K562 (cell line): ENCODE measurements at regions not wholly inside any gene's neighbourhood (a gene's known extent, or its start where the extent isn't known, plus 50 kb on each side); places are given as distances from the start of the nearest gene placed in this dataset. TPM values are rescaled to one million over a fixed set of nuclear protein-coding genes. Genes with fewer than 3 reads are reported as not detected.

Source experiments
- DNMT1 ChIP-seq: fragments of 450-650 bp; IDR thresholded peaks from 2 replicates; pipeline ENCODE4 v1.6.1; 2016; ENCODE audit warnings: antibody characterized with exemption, mild to moderate bottlenecking
- GATA2 ChIP-seq: sonication (generic); formaldehyde crosslinking; IDR thresholded peaks from 2 replicates; pipeline ENCODE4 v1.4.0; 2020; ENCODE audit warnings: mild to moderate bottlenecking, missing genetic modification reagents
- IFI16 ChIP-seq: fragments of 250-450 bp; sonication (Bioruptor Pico); IDR thresholded peaks from 2 replicates; pipeline ENCODE4 v2.1.2; 2022; ENCODE audit warnings: mild to moderate bottlenecking, inconsistent platforms
- SLC30A9 ChIP-seq: fragments of 250-450 bp; sonication (Bioruptor Pico); IDR thresholded peaks from 2 replicates; pipeline ENCODE4 v1.8.0; 2022; ENCODE audit warnings: mild to moderate bottlenecking, moderate library complexity
- TBP ChIP-seq: optimal IDR thresholded peaks from 2 replicates; pipeline ENCODE3; 2011; ENCODE audit warnings: low read depth, low read length, improper control_type of control experiment
- ZNF24 ChIP-seq: fragments of 450-650 bp; IDR thresholded peaks from 2 replicates; pipeline ENCODE4 v1.6.1; 2016
- microRNA counts: library from miRNA; unstranded; fragments of <30 nt; microRNA quantifications from one replicate; lab custom pipeline; 2016
- microRNA-seq: library from miRNA; unstranded; fragments of <30 nt; microRNA quantifications from one replicate; pipeline ENCODE4, GENCODE V29; 2018; ENCODE audit warnings: borderline microRNAs expressed
- small RNA-seq: library from RNA; depleted of rRNA; stranded (forward); fragments of <200 nt; gene quantifications from one replicate; pipeline ENCODE3, GENCODE V24; 2014
- TF ChIP-seq, protein P1 (sequence below): sonication (generic); formaldehyde crosslinking; IDR thresholded peaks from 2 replicates; pipeline ENCODE4 v1.4.0; 2020; ENCODE audit warnings: mild to moderate bottlenecking, missing genetic modification reagents

DNA sequence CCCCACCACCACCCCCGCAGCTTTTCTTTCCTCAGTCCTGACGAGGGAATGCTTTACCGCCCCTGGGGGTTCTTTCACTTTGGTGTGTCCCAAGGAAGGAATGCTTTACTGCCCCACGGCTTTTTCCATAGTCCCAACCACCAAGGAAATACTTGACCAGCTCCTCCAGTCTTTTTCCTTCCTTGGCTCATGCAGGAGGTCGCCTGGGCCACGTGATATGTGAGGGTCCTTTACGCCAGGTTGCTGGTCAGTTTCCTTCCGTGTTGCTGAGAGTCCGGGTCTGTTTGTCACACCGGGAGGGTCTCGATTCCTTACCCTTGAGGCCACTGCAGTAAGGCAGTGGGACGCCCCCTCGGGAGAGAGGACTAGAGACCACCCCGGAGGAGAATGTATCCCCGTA lies 58.9 kb upstream of the CDH4 start (continued):
- TF ChIP-seq, protein P1, sequence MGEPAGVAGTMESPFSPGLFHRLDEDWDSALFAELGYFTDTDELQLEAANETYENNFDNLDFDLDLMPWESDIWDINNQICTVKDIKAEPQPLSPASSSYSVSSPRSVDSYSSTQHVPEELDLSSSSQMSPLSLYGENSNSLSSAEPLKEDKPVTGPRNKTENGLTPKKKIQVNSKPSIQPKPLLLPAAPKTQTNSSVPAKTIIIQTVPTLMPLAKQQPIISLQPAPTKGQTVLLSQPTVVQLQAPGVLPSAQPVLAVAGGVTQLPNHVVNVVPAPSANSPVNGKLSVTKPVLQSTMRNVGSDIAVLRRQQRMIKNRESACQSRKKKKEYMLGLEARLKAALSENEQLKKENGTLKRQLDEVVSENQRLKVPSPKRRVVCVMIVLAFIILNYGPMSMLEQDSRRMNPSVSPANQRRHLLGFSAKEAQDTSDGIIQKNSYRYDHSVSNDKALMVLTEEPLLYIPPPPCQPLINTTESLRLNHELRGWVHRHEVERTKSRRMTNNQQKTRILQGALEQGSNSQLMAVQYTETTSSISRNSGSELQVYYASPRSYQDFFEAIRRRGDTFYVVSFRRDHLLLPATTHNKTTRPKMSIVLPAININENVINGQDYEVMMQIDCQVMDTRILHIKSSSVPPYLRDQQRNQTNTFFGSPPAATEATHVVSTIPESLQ (CRISPR knock-in tag), result no peak
- TF ChIP-seq ZNF24 (no peak), SLC30A9 (CRISPR knock-in tag) (no peak), IFI16 (CRISPR knock-in tag) (no peak), GATA2 (CRISPR knock-in tag) (no peak), TBP (no peak), DNMT1 (no peak)

MicroRNA genes in the stretch of these regions (microRNA counts, 767-probe panel; counts per million panel counts)
- microRNA hsa-miR-548ag (lab: Ali Mortazavi, UCI) (not detected), microRNA hsa-miR-646 (lab: Ali Mortazavi, UCI) (not detected)

Small RNA genes in the stretch of these regions (microRNA-seq; reads per million reads assigned to microRNA genes)
- gene MIR4533 (not detected), gene MIR548AG2 (not detected), gene MIR646 (not detected)

Small RNA genes in the stretch of these regions (small RNA-seq; reads per million reads assigned to genes)
- not detected for gene MIR4533
- not detected for gene MIR548AG2
- not detected for gene MIR646
